Iris pigment epithelial cell (primary cell): ENCODE measurements at regions not wholly inside any gene's neighbourhood (a gene's known extent, or its start where the extent isn't known, plus 50 kb on each side); places are given as distances from the start of the nearest gene placed in this dataset.

Experiments used
- DNase-seq: peaks from one replicate; pipeline ENCODE4 v3.0.0-alpha.2; 2011; ENCODE audit warnings: low read depth

- DNase-seq, result no peak
Observed at GRCh38 chr7:153835712-153836265, 216.4 kb upstream of the DPP6 start.

GRCh38 chr7:153838591-153838990, 213.6 kb upstream of the DPP6 start:
- no peak for DNase-seq

GRCh38 chr7:153840861-153841260, 211.3 kb upstream of the DPP6 start:
- DNase-seq, result no peak

- no peak for DNase-seq
Observed at GRCh38 chr7:153847828-153848227, 204.4 kb upstream of the DPP6 start.

GRCh38 chr7:153852261-153852660, 199.9 kb upstream of the DPP6 start:
- no peak for DNase-seq

- no peak for DNase-seq
Observed at GRCh38 chr7:153858355-153858754, 193.8 kb upstream of the DPP6 start.

DNA sequence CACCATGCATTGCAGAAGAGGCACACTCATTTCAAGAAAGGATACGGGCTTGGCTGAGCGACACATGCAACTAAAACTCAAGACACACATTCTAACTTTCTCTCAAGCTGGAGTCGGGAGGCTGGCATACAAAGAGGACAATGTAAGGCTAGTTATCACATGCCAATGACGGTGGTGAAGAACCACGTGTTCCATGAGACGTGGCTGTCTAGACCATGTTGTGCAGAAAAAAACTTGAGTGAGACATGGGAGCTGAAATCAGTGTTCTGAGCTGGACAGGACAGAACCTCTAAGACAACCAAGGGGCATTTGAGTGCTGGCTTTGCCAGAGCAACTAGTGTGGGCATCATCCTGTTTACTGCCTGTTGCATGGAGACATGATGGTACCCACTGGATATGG, 193.0 kb upstream of the DPP6 start:
- DNase-seq, result no peak

GRCh38 chr7:153886506-153887441, 165.4 kb upstream of the DPP6 start:
- no peak for DNase-seq

DNA sequence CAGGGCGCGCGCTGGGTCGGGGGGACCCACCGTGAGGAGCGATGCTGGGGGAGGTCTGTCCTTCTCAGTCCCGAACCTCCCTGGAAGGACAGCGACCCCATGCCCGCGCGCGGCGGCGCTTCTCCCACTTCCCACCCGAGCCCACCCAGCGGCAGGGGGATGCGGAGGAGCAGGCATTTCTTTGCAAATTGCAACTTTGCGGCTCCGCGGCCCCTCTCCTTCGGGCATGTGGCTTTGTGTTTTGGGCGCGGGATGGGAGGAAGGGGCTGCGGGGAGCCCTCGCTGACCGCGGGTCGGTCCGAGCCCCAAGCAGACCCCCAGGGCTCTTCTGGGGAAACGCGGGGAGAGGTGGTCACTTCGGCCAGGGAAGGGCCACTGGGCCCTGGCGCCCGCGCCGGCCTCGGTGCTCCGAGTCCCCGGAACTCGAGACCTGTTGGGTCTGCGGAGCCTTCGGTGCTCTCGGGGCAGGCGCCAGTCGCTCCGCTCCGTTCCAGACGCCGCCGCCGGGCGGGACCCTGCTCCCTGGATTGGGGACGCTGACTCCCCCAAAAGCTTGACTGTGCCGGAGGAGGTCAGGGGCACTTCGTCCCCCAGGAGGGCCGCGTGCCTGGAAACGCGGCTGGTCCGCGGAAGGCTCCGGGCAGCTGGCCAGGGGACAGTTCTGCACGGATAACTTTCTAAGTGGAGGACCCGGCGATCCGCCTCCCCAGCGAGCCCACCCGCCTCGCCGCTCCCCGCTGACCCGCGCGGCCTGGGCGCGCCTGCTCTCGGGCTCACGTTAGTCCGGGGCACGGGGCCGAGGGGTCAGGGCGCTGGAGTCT, 164.2 kb upstream of the DPP6 start:
- no peak for DNase-seq

- no peak for DNase-seq
Observed at GRCh38 chr7:153891990-153892389, 160.2 kb upstream of the DPP6 start.

GRCh38 chr7:153902862-153903261, 149.3 kb upstream of the DPP6 start:
- DNase-seq, result no peak

DNA sequence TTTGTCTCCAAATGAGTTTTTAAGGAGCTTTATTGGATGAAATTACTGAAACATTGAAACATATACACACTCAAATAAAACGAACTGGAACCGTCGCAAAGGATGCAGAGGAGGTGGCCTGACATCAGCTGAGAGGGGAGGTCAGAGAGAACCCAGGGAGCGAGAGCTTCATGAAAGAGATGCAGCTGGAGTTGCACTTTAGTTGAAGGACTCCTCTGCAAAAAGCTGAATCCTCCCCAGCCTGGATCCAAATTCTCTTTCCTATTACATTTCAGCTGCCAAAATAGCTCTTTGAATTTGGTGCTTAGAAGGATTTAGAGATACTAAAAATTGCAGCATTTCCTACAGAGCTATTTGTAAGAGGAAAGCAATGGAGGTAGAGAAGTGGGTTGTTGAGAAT, 140.0 kb upstream of the DPP6 start:
- no peak for DNase-seq

DNA sequence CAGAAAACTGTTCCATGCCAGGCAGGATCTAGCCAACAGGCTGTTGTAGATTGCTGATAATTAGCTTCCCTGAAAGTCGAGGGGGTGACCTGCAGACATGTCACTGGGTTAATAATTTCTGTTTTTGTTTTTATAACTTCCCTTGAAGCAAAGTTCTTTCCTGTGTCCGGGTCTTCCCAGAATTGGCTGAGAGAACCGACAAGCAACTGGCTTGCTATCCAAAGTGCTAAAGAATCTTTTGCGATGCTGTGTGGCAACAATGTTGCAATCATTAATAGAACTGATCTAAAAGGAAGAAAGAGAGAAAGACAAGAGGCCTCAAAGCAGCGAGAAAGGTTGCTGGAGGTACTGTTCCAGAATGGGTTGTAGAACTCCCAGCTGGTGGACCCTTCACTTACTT, 132.1 kb upstream of the DPP6 start:
- no peak for DNase-seq

DNA sequence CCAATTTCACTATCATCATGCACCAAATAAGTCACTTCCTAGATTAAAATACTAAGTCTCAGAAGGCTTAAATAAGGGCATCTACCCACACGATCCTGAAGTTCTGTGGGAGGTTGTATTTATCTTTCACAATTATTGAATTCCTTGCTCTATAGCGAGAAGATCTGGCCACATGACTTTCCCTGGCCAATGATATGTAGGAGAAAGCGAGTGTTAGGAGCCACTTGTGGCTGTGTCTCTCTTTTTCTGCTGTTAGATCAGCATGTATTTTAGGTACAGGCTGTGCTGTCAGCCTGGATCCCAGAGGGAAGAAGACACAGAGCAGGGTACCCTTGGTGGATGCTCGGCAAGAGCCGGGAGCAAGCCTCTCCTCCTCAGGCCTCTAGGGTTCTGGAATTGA, 131.3 kb upstream of the DPP6 start:
- DNase-seq, result no peak

GRCh38 chr7:153921408-153921807, 130.8 kb upstream of the DPP6 start:
- no peak for DNase-seq

- no peak for DNase-seq
Observed at GRCh38 chr7:153930696-153931095, 121.5 kb upstream of the DPP6 start.

- DNase-seq, result no peak
Observed at GRCh38 chr7:153934048-153934447, 118.2 kb upstream of the DPP6 start.

DNA sequence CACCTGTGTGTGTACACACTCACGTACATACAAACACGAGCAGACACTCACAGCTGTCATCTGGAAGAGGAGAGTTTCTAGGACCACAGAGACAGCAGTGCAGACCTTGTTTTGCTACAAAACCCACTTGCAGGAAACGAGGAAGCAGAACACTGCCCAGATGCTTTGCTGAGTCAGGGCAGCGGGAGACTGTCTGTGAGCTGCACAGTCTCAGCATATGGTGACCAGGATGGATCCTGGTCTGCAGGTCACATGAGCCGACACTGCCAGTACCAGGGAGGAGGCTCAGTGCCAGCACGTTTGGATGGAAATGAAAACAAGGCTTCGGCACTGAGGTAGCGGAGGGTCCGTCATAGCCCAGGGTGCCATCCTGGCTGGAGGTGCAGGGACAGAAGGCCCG, 117.6 kb upstream of the DPP6 start:
- DNase-seq, result no peak

- no peak for DNase-seq
Observed at GRCh38 chr7:153935095-153935494, 117.1 kb upstream of the DPP6 start.

- DNase-seq, result no peak
Observed at GRCh38 chr7:153938451-153938850, 113.7 kb upstream of the DPP6 start.

DNA sequence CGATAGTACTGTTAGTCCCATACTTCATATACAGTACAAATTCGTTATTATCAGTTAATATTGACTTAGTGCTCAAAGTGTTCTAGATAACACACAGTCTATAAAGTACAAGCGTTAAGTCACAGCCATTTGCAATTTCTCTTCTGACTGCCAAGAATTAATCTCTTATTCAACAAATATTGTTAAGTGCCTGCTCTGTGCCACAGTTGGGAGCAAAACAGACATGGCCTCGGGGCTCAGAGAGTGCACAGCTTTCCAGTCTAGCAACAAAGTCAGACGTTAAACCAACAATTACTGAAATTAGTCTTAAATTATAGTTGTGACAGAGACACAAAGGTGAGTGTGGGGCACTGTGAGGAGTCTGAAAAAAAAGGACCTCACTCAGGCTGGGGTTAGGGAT, 113.0 kb upstream of the DPP6 start:
- no peak for DNase-seq

DNA sequence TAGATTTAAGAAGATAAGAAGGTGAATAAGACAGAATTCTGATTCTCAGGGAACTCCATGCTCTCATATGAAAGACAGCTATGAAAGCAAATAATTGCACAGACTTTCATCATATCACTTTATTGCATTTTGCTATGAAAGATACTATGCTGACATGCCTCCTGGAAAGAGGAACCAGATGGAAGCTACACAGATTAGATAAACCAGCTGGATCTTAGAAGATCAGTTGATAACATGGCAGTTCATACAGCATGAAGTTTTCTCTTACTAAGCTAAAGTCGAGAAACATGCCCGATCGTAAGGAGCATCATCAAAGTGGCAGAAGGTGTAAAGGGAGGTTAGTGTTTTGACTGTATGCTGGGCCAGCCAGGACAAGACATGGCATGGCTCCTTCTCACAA, 112.5 kb upstream of the DPP6 start:
- no peak for DNase-seq

DNA sequence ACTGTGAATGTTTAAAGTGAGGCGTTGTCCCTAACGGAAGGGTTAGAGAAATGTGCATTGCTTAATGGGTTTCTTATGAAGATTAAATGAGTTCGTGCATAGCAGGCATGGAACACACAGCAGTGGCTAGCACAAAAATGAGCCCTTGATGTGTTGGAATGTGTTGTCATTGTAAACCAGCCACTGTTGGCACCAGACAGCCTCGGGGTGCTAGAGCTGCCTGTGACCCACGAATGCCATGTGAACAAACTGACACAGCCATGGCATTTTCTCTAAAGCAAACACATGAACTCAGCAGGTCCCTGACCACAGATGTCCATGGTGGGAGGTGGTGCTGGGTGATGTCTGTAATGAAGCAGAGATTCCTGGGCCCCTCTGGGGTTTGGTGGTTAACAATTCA, 111.1 kb upstream of the DPP6 start:
- DNase-seq, result no peak
